Fibroblast of pulmonary artery (primary cell): ENCODE measurements at regions not wholly inside any gene's neighbourhood (a gene's known extent, or its start where the extent isn't known, plus 50 kb on each side); places are given as distances from the start of the nearest gene placed in this dataset.
"Not testable (repeated sequence)": the region's sequence is repeated elsewhere in the genome, so short reads cannot be mapped to it uniquely, and the experiment has no call there.

Experiments
- DNase-seq: peaks from one replicate; pipeline ENCODE4 v3.0.0-alpha.2; 2010; ENCODE audit warnings: low read depth
- H3K4me3 ChIP-seq: replicated peaks from 2 replicates; pipeline ENCODE4 v1.5.1; 2011; ENCODE audit warnings: low read depth, mild to moderate bottlenecking, control low read depth, low read length, moderate library complexity
- TF ChIP-seq, protein P1 (sequence below): IDR thresholded peaks from 2 replicates; pipeline ENCODE4 v1.5.1; 2011; ENCODE audit warnings: mild to moderate bottlenecking, control low read depth, low read length, inconsistent platforms; ENCODE audit errors: missing control alignments

DNA sequence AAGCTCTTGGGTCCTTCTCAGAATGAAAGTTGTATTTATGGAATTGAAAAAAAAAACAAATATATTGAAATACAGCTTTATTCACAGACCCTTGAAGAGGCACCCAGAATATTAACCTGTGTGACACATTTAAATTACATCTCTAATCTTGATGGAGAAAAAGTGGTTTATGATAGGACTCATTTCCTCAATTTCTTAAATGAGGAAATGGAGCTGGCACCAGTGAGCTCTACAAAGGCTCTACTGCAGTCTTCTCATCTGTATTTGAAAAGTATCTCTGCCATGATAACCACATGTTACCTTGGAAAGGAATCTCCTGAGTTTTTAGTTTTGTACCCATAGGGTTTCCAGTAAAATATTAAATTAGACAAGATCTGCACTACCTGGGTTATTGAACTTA lies 186.5 kb downstream of the HIPK3 start:
- no peak for DNase-seq
- TF ChIP-seq, protein P1, sequence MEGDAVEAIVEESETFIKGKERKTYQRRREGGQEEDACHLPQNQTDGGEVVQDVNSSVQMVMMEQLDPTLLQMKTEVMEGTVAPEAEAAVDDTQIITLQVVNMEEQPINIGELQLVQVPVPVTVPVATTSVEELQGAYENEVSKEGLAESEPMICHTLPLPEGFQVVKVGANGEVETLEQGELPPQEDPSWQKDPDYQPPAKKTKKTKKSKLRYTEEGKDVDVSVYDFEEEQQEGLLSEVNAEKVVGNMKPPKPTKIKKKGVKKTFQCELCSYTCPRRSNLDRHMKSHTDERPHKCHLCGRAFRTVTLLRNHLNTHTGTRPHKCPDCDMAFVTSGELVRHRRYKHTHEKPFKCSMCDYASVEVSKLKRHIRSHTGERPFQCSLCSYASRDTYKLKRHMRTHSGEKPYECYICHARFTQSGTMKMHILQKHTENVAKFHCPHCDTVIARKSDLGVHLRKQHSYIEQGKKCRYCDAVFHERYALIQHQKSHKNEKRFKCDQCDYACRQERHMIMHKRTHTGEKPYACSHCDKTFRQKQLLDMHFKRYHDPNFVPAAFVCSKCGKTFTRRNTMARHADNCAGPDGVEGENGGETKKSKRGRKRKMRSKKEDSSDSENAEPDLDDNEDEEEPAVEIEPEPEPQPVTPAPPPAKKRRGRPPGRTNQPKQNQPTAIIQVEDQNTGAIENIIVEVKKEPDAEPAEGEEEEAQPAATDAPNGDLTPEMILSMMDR, result no peak
- H3K4me3 ChIP-seq, result no peak overlapping the region

DNA sequence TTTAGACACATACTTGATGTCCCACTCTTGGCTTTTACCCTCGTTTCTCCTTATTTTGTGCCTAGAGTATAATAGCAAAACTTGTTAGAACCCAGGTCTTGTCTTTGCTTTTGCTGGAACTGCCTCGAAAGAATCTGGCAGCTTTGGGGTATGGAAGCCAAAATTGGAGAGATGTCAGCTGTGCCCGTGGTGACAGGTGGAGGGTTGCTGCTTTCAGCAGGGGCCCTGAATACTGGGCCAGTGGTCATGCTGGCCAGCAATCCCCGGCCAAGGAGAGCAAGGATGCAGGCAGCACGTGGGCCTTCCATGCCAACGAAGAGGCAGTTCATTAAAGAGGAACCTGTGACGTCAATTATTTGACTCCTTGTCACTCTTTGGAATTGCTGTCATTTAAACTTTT lies 181.1 kb downstream of the HIPK3 start:
- no peak overlapping the region for H3K4me3 ChIP-seq
- DNase-seq, result no peak
- TF ChIP-seq, protein P1, result no peak

DNA sequence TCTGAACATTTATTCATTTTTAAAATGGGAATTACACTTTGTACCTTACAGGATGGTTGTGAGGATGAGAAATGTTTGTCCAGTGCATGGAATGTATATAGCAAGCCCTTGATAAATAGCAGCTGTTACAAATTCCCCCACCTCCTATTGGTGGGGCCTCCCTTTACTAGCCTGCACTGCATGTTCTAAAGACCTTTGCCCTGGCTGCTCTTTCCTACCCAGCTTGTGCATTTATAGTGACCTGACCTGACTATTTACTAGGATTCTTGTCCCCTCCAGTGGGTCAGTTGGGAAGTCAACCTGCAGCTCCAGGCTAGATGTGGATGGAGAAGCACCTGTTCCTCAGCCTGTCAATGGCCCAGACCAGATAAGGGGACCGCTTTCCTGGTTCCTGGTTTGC lies 180.3 kb downstream of the HIPK3 start:
- H3K4me3 ChIP-seq, result no peak overlapping the region
- TF ChIP-seq, protein P1, result no peak
- DNase-seq, result no peak

DNA sequence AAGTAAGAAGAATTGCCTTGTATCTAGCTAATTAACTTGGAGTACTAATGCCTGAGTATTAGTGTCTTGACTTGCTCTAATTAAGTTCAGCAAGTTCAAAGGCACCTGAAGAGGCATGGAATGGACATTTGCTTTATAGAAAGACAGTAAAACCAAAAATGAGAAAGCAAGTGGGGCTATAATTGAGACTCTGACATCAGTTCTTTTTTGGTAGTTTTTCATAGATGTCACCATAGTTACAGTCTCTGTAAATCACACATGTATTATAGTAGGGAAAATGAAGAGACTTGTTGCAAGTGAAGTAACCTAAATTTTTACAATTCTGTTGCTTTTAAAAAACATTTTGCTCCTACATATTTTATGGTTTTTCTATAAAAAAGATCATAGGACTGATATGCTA lies 178.0 kb downstream of the HIPK3 start:
- TF ChIP-seq, protein P1, result no peak
- no peak for DNase-seq
- H3K4me3 ChIP-seq, result no peak overlapping the region

DNA sequence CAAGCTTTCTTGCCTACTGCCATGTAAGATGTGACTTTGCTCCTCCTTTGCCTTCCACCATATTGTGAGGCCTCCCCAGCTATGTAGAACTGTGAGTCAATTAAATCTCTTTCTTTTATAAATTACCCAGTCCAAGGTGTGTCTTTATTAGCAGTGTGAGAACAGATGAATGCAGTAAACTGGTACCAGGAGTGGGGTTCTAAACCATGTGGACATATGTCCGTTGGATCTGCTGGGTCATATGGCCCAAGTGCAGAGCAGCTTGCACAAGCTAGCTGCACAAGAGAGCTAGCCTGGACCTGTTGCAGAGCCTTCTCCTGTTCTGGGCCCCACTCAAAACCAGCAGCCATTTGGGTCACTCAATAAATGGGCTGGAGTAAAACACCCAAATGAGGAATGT lies 177.1 kb downstream of the HIPK3 start:
- no peak for DNase-seq
- no peak overlapping the region for H3K4me3 ChIP-seq
- TF ChIP-seq, protein P1, result no peak

DNA sequence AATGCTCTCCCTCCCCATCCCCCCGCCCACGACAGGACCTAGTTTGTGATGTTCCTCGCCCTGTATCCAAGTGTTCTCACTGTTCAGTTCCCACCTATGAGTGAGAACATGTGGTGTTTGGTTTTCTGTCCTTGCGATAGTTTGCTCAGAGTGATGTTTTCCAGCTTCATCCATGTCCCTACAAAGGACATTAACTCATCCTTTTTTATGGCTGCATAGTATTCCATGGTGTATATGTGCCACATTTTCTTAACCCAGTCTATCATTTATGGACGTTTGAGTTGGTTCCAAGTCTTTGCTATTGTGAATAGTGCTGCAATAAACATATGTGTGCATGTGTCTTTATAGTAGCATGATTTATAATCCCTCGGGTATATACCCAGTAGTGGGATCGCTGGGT lies 171.3 kb downstream of the HIPK3 start:
- not testable (repeated sequence) for DNase-seq, H3K4me3 ChIP-seq

DNA sequence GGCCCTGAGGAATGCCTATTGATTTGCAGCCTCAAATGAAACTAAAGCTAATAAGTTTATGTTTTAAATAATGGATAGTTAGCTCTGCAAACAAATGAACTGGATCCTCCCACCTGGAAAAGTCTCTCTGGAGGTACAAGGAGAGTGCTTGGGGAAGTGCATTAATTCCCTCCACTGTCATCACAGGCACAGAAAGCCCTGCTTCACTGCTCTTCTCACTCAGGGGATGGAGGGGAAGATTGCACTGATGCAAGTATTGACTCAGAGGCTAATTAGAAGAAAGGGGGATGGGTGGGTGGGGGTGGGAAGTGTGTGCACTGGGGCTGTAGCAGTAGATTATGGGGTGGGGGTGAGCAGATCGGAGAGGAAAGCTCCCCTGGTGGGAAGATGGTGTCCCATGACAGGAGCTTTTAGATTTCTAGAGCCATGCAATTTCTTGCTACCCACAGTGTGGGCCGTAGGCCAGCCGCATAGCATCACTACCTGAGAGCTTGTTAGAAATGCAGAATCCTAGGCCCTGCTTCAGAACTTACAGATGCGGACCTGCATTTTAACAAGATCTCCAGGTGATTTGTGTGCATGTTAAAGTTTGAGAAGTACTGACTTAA lies 163.9 kb downstream of the HIPK3 start:
- no peak for DNase-seq
- TF ChIP-seq, protein P1, result no peak
- H3K4me3 ChIP-seq, result no peak overlapping the region
